ENCODE measurements at regions not wholly inside any gene's neighbourhood (a gene's known extent, or its start where the extent isn't known, plus 50 kb on each side); places are given as distances from the start of the nearest gene placed in this dataset.

DNA sequence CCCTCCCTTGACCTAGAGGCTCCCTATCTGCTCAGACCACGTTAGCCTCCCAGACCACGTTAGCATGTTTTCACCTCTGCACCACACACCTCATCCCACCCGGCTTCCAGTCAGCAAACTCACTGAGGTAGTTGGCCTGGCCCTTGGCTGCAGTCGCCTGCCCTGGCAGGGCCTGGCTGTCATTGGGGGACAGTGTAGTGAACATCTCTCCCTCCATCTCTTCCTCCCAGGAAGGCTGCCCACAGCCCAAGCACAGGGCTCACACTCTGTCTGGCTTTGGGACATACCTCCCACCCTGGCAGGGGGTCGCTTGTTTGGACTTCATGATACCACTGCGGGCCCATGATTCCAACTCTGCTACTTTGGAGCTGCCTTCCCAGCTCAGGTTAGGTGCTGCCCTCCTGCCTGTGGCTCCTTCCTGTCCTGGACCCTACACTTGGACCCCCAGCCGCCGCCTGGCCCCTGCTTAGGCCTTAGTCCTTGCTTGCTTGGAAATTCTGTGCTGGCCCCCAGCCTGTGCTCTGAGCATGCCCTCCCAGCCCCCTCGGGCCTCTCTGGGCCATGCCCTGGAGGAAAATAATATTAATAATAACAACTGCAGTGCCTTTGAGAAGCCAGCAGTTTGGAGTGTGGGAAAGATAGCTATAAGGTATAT is 167.7 kb downstream of the COPRS start:
- no peak for TF ChIP-seq POLR2AphosphoS5 (IDR thresholded peaks at IDR 0.05; ENCODE audit: low read depth, low read length)
- no peak for TF ChIP-seq FOXP2 (optimal IDR thresholded peaks at IDR 0.05; ENCODE audit: borderline replicate concordance, extremely low read depth, extremely low read length, insufficient read depth)
- TF ChIP-seq, protein P1, sequence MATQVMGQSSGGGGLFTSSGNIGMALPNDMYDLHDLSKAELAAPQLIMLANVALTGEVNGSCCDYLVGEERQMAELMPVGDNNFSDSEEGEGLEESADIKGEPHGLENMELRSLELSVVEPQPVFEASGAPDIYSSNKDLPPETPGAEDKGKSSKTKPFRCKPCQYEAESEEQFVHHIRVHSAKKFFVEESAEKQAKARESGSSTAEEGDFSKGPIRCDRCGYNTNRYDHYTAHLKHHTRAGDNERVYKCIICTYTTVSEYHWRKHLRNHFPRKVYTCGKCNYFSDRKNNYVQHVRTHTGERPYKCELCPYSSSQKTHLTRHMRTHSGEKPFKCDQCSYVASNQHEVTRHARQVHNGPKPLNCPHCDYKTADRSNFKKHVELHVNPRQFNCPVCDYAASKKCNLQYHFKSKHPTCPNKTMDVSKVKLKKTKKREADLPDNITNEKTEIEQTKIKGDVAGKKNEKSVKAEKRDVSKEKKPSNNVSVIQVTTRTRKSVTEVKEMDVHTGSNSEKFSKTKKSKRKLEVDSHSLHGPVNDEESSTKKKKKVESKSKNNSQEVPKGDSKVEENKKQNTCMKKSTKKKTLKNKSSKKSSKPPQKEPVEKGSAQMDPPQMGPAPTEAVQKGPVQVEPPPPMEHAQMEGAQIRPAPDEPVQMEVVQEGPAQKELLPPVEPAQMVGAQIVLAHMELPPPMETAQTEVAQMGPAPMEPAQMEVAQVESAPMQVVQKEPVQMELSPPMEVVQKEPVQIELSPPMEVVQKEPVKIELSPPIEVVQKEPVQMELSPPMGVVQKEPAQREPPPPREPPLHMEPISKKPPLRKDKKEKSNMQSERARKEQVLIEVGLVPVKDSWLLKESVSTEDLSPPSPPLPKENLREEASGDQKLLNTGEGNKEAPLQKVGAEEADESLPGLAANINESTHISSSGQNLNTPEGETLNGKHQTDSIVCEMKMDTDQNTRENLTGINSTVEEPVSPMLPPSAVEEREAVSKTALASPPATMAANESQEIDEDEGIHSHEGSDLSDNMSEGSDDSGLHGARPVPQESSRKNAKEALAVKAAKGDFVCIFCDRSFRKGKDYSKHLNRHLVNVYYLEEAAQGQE (IDR thresholded peaks at IDR 0.05; ENCODE audit: insufficient read depth in 1 of 2, low read depth in 2 of 2, low read length in 2 of 2) = no peak
- TF ChIP-seq TAF1 (IDR thresholded peaks at IDR 0.05; ENCODE audit: borderline replicate concordance, insufficient read depth, low read length) = no peak
